ENCODE measurements at regions not wholly inside any gene's neighbourhood (a gene's known extent, or its start where the extent isn't known, plus 50 kb on each side); places are given as distances from the start of the nearest gene placed in this dataset.

DNA sequence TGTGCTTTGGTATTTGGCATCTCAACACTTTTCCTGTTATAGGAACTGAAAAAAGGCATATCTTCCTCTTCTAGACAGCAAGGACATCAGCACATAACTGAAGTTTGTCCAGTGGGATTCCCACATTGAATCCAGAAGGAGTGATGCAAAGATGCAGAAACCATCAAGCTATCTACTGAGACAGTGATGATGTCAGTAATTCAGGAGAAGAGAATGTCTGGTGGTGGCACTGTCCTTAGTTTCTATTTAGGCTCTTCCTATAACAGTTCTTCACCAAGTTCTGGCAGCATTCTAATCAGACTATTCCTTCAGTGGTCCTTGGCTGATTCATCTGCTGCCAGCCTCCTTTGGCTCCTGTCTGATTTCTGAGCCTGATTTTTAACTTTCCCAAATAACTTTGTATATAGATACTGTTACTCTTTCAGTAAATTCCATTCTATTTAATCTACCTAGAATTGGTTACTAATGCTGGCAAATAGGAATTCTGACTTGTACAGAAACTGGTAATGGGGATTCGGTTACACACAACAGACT, 56.6 kb upstream of the AGPS start:
- TF ChIP-seq, protein P1, sequence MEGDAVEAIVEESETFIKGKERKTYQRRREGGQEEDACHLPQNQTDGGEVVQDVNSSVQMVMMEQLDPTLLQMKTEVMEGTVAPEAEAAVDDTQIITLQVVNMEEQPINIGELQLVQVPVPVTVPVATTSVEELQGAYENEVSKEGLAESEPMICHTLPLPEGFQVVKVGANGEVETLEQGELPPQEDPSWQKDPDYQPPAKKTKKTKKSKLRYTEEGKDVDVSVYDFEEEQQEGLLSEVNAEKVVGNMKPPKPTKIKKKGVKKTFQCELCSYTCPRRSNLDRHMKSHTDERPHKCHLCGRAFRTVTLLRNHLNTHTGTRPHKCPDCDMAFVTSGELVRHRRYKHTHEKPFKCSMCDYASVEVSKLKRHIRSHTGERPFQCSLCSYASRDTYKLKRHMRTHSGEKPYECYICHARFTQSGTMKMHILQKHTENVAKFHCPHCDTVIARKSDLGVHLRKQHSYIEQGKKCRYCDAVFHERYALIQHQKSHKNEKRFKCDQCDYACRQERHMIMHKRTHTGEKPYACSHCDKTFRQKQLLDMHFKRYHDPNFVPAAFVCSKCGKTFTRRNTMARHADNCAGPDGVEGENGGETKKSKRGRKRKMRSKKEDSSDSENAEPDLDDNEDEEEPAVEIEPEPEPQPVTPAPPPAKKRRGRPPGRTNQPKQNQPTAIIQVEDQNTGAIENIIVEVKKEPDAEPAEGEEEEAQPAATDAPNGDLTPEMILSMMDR (IDR thresholded peaks at IDR 0.05), result no peak
- no peak for TF ChIP-seq EZH2 (IDR thresholded peaks at IDR 0.05)
